ENCODE measurements at regions not wholly inside any gene's neighbourhood (a gene's known extent, or its start where the extent isn't known, plus 50 kb on each side); places are given as distances from the start of the nearest gene placed in this dataset.

DNA sequence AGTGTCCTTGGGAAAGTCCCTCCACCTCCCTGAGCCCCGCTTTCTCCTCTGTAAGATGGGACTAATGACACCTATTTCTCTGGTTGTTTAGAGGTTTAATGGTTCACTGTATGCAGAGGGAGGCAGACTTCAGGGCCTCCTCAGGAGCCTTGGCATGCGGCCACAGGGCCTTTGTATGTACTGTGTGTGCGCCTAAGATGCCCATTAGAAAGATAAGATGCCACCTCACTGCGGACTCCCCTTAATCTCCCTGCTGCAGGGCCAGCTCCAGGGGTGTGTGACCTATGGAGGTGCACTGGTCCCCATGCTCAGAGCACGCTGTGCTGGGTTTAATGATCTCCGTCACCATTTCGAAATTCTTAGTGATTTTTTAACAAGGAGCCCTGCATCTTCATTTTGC lies 59.3 kb downstream of the TMEM235 start:
- intact Hi-C loops (cut with DNase I), result no loop called here
- no peak overlapping the region for H3K27ac ChIP-seq
- TF ChIP-seq POLR2A (IDR thresholded peaks at IDR 0.05), result no peak
- TF ChIP-seq, protein P1, sequence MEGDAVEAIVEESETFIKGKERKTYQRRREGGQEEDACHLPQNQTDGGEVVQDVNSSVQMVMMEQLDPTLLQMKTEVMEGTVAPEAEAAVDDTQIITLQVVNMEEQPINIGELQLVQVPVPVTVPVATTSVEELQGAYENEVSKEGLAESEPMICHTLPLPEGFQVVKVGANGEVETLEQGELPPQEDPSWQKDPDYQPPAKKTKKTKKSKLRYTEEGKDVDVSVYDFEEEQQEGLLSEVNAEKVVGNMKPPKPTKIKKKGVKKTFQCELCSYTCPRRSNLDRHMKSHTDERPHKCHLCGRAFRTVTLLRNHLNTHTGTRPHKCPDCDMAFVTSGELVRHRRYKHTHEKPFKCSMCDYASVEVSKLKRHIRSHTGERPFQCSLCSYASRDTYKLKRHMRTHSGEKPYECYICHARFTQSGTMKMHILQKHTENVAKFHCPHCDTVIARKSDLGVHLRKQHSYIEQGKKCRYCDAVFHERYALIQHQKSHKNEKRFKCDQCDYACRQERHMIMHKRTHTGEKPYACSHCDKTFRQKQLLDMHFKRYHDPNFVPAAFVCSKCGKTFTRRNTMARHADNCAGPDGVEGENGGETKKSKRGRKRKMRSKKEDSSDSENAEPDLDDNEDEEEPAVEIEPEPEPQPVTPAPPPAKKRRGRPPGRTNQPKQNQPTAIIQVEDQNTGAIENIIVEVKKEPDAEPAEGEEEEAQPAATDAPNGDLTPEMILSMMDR (IDR thresholded peaks at IDR 0.05), result no peak

More for the DNA sequence above, 59.3 kb downstream of the TMEM235 start:
- DNase-seq (no peak), ATAC-seq (peak in 3 of 4 donors; percentile 3 to 8 (median 4))
- Histone ChIP-seq H3K36me3 (no peaks in the 10 kb centered on the region), H3K4me3 (peak overlapping the region in 1 of 3 donors; percentile 35), H3K9me3 (no peaks in the 10 kb centered on the region), H3K4me1 (peaks cover 0 to 34% (median 16%) of the 10 kb centered on the region in 4 donors), H3K27me3 (no peaks in the 10 kb centered on the region)
- 39% methylated on average over 3 of the region's 7 CpGs for WGBS (ENCODE audit: insufficient coverage, low coverage, low lambda C conversion rate, missing lambda C conversion rate)

Data from right lobe of liver (tissue), 6 donors.